GM18951 (cell line): ENCODE measurements at regions not wholly inside any gene's neighbourhood (a gene's known extent, or its start where the extent isn't known, plus 50 kb on each side); places are given as distances from the start of the nearest gene placed in this dataset.
"Not testable (repeated sequence)": the region's sequence is repeated elsewhere in the genome, so short reads cannot be mapped to it uniquely, and the experiment has no call there.

Experiments used
- POLR2A ChIP-seq: IDR thresholded peaks from 4 replicates; pipeline ENCODE4 v1.6.1; 2011; ENCODE audit warnings: mild to moderate bottlenecking; ENCODE audit not compliant: insufficient read length, insufficient read depth; ENCODE audit errors: extremely low read depth
- in situ Hi-C: fragments of 300-500 bp; cut with MboI; formaldehyde crosslinking; loops from one replicate; pipeline ENCODE4 v1.12.0; 2022; ENCODE audit warnings: low sequenced_read_pairs, mixed read lengths, inconsistent platforms; ENCODE audit not compliant: unreplicated experiment

DNA sequence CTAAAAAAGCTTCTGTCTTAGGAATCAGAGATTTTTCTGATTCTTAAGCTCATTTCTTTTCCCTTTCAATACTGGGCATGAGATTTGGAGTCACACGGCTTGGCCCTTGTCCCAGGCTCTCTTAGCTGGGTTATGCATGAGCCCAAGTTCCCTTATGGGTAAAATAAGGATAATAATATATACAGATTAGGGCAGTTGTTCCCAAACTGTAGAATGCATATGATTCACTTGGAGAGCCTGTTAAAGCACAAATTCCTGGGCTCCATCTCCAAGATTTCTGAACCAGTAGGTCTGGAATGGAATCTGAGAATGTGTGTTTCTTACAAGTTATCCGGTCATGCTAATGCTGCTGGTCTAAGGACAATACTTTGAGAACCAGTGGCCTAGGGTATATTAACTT lies 154.0 kb downstream of the REEP3 start:
- no peak for TF ChIP-seq POLR2A
- in situ Hi-C loops: no loop called here

DNA sequence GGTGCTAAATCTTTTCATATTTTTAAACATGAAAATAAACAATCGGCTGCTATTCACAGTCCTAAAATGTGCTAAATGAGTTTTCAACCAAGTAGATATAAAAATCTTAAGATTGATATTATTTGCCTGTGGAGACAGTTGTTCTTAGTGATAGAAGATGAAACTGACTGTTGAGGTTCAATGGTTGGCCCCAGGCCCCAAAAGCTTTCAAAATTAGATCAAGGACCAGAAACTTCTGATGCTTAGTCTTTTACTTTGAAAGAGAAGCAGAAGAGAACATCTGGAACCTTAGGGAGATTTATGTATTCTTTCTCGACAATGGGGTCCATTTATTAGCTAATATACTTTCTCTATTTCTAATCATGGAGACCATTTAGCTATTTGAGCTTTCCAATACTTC lies 155.8 kb downstream of the REEP3 start:
- in situ Hi-C loops: no loop called here
- no peak for TF ChIP-seq POLR2A

DNA sequence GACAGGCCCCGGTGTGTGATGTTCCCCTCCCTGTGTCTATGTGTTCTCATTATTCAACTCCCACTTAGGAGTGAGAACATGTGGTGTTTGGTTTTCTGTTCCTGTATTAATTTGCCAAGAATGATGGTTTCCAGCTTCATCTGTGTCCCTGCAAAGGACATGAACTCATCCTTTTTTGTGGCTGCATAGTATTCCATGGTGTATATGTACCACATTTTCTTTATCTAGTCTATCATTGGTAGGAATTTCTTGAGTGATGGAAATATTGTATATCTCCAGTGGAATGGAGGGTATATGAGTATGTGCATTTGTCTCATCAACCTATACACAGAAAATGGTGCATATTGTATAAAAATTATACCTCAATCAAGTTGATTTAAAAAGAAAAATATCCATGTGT lies 159.3 kb downstream of the REEP3 start:
- in situ Hi-C loops: not testable (repeated sequence)

DNA sequence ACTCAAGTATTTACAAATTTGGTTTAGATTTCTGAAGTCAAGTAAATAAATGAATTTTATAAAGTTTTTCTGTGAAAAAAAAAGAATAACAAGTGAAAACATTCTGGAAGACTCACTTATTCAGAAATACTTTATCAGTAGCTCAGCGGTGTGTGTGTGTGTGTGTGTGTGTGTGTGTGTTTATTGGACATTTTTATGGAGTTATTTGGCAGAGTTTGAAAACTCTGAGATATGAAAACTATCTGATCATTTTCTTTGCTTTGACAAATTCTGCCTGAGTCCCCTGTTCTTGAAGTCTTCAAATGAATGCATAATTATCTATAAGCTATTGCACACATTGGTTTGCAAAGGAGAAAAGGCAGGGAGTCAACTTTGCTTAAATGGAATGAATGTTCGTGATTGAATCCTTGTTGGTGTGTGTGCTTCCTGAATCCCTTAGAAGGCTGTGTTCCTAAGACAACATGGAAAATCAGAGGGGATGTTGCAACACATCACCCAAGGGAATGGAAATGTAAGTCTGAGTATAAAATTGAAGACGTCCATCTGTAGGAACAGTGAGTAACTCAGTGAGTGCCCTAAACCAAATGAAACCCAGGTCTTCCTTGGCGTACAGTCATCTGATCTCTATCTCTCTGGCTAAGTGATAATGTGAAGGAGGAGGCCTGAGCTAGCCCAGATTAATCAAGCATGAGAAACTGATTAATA lies 160.9 kb downstream of the REEP3 start:
- in situ Hi-C loops: no loop called here
- TF ChIP-seq POLR2A: no peak

DNA sequence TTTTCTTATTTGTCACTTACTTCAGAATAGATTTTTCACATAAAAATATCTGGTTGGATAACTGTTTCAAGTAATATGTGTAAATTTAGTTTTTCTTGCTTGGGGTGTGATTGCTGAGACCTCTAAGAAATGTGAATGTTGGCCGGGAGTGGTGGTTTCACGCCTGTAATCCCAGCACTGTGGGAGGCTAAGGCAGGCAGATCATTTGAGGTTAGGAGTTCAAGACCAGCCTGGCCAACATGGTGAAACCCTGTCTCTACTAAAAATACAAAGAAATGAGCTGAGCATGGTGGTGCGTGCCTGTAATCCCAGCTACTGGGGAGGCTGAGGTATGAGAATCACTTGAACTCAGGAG lies 161.5 kb downstream of the REEP3 start:
- in situ Hi-C loops: not testable (repeated sequence)

DNA sequence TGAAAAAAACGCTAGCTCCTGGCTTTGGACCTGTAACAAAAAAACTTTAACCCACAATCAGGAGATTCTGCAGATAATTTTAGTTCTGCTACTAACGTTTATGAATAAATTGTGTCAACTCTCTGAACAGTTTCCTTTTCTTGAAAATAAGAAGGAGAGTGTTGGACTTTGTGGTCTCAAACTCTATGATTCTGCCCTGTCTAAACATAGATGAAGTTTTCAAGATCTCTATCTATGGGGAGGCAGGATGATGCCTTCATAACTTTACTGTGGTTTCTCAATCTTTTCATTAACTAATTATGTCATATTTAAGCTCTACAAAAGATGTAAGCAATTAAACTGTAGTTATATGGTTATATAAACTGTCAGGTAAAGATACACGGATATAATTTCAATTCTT lies 162.0 kb downstream of the REEP3 start:
- TF ChIP-seq POLR2A: no peak
- in situ Hi-C loops: no loop called here

DNA sequence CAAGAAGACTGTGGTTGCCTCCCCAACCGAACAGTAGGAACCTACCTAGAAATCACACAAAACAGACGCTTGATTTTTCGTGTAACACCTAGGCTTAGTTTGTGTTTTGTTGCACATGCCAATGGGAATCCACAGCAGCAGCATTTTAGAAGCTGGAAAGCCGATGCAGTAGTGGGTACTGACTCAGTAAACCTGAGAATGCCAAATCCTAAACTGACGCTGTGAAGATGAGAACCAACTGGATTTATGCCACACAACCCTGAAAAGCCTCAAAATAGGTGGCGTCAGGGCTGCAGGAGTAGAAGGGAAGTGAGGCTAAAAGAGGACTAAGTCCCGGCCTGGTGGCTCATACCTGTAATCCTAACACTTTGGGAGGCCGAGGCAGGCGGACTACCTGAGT lies 162.5 kb downstream of the REEP3 start:
- in situ Hi-C loops: no loop called here
- TF ChIP-seq POLR2A: no peak

DNA sequence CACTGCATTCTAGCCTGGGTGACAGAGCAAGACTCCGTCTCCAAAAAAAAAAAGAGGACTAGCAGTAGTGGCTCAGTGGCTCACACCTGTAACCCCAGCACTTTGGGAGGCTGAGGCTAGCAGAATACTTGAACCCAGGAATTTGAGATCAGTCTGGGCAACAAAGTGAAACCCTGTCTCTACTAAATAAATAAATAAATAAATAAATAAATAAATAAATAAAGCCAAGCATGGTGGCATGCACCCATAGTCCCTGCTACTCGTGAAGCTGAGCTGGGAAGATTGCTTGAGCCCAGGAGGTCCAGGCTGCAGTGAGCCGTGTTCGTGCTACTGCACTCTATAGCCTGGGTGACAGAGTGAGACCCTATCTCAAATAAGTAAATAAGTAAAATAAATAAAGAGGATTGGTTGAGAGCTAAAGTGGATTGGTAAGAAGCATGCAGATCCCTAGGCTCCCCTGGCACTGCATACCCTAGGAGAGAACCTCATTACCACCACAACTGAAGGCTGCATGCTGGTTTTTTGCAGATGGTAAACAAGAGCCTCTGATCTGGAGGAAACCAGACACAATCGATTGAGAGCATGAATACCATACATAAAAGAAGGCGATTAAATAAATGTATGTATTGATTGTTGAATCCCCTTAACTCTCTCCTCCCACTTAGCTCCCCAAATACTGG lies 163.2 kb downstream of the REEP3 start:
- no peak for TF ChIP-seq POLR2A

DNA sequence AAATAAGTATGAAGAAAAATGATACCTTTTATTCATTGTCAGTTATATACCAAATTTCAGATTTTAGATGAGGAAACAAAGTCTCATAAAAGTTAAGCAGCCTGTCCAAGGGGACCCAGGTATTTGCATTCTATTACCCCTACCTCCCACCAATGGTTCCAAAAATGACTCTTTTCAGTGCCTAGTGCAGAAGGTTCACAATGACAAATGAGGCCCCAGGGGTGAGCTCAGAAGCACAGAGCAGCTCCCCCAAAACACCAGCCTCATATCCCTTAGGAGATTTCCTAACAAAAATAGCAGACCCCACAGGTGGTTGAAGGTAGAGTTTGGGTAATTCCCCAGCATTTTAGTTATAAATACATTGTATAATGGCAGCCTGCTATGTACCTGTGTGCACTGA lies 168.6 kb downstream of the REEP3 start:
- no peak for TF ChIP-seq POLR2A
- in situ Hi-C loops: no loop called here

More for the DNA sequence above, 163.2 kb downstream of the REEP3 start:
- in situ Hi-C loops: no loop called here

DNA sequence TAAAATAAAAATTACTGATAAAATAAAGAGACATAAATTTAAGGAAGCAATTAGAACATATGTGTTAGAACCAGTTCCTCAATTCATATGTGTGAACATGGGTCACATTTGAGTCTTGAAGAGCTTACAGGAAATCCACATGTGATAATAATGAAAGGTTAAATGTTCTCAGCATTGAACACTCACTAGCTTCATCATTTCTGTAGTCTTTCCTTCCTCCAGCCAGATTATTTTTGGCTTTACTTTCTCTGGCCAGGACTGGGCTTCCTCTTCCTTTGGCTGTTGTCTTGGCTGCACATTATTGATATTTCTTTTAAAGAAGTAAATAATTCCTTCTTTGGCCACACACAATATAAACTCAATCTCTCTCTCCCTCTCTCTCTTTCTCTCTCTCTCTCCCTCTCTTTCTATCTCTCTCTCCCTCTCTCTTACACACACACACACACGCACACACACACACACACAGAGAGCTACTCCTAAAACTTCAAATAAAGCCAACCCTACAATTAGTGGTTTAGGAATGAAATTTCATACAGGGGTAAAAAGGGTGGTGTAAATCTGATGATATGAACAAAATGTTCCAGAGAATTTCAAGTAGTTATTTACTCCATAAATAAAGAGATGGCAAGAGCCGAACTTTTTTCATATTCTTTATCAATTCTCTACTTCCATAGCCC lies 171.2 kb downstream of the REEP3 start:
- TF ChIP-seq POLR2A: no peak
- in situ Hi-C loops: no loop called here

DNA sequence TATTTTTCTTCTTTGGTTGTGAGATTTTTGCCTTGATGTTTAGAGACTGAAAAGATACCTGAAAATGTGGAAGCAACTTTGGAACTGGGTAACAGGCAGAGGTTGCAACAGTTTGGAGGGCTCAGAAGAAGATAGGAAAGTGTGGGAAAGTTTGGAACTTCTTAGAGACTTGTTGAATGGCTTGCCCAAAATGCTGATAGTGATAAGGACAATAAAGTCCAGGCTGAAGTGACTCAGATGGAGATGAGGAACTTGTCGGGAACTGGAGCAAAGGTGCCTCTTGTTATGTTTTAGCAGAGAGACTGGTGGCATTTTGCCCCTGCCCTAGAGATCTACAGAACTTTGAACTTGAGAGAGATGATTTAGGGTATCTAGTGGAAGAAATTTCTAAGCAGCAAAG lies 171.8 kb downstream of the REEP3 start:
- in situ Hi-C loops: not testable (repeated sequence)

DNA sequence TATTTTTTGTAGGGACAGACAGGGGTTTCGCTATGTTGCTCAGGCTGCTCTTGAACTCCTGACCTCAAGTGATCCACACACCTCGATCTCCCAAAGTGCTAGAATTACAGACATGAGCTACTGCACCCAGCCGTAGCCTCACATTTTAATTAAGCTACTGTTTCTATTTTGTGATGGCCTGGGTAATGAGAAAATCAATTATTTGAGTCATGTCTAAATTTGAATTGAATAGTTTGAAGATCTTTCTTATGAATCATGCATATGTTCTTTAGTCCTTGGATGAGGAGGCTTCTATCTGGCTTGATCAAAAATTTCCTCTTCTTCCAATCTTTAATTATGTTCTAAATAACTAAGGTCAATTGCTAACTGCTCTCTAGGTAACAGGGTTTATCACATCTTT lies 175.0 kb downstream of the REEP3 start:
- no peak for TF ChIP-seq POLR2A
- in situ Hi-C loops: no loop called here

DNA sequence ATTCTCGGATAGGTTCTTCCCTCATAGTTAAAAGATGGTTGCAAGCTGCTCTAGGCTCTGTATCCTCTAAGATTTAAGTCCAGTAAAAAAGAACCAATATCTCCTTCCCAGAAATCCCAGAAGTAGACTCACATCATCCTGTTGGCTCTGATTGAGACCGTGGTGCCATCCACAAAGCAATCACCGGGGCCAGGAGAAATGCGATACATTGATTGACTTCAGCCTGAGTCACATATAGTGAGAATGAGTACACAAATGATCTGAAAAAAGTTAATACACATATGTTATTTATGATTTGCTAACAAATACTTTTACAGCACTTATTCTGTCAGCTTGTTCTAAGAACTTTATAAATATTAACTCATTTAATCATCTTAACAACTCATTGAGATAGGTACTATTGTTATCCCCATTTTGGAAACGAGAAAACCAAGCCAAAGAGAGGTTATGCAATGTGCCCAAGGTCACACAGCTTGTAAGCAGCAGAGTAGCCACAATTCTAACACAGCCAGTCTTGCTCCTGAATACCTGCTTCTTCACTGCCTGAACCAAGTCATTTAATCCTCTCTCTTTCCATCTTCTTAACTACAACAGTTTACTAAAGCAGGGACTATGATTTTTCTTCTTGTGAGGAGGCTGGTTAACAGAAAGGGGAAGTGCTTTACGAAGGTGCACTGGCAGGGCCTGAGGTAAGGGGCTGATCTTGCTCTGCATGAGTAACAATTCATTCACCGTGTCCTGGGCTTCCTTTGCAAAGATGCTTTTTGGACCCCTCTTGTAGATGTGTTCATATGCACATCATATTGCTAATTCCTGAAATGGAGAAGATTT lies 177.0 kb downstream of the REEP3 start:
- in situ Hi-C loops: no loop called here
- TF ChIP-seq POLR2A: no peak

DNA sequence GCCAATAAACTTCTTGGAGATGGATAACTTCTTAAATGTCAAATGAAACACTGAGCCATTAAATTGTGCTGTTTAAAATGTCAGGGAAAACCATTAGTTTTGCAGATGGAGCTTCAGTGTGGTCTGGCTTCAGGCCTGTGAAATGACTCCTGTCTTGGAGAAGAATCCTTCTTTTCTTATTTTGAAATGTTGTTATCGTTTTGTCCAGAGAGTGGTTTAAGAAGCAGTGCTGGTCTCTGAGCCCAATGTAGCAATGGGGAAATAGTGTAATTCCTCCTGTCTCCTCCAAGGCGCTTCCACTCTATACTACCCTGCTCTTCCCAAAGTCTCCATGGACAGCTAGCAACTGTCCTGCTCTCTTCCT lies 177.6 kb downstream of the REEP3 start:
- TF ChIP-seq POLR2A: no peak
- in situ Hi-C loops: no loop called here
